ENCODE measurements at regions not wholly inside any gene's neighbourhood (a gene's known extent, or its start where the extent isn't known, plus 50 kb on each side); places are given as distances from the start of the nearest gene placed in this dataset.

DNA sequence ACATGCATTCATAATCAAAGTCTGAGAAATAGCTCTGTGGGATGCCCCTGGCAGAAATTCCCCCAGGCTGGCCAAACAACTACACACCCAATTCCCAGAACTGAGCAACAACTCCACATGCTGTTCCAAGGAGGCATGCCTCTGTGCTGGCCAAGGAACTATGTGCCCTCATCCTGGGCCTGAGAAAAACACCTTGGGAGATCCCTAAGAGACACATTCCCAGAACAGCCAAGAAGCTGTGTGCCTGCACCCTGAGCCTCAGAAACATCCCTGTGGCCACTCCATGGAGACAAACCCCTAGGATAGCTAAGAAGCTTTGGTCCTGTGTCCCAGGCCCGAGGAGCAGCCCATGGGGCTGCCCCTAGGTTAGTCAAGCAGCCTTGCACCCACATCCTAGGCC, 92.3 kb upstream of the MME start:
- intact Hi-C loops (cut with DNase I) = no loop called here
- Histone ChIP-seq H3K27ac (no peak overlapping the region), H3K4me3 (no peak overlapping the region), H3K36me3 (no peaks in the 10 kb centered on the region), H3K4me1 (ENCODE audit: insufficient read depth) (no peaks in the 10 kb centered on the region), H3K27me3 (no peaks in the 10 kb centered on the region), H3K9me3 (no peaks in the 10 kb centered on the region)
- no peak for DNase-seq
- TF ChIP-seq POLR2A (IDR thresholded peaks at IDR 0.05) (no peak), EP300 (IDR thresholded peaks at IDR 0.05) (no peak)
- TF ChIP-seq, protein P1, sequence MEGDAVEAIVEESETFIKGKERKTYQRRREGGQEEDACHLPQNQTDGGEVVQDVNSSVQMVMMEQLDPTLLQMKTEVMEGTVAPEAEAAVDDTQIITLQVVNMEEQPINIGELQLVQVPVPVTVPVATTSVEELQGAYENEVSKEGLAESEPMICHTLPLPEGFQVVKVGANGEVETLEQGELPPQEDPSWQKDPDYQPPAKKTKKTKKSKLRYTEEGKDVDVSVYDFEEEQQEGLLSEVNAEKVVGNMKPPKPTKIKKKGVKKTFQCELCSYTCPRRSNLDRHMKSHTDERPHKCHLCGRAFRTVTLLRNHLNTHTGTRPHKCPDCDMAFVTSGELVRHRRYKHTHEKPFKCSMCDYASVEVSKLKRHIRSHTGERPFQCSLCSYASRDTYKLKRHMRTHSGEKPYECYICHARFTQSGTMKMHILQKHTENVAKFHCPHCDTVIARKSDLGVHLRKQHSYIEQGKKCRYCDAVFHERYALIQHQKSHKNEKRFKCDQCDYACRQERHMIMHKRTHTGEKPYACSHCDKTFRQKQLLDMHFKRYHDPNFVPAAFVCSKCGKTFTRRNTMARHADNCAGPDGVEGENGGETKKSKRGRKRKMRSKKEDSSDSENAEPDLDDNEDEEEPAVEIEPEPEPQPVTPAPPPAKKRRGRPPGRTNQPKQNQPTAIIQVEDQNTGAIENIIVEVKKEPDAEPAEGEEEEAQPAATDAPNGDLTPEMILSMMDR (IDR thresholded peaks at IDR 0.05) = no peak
- 54 to 88% (median 73%) methylated on average over 1 of the region's 1 CpG for WGBS, 3 donors

DNA sequence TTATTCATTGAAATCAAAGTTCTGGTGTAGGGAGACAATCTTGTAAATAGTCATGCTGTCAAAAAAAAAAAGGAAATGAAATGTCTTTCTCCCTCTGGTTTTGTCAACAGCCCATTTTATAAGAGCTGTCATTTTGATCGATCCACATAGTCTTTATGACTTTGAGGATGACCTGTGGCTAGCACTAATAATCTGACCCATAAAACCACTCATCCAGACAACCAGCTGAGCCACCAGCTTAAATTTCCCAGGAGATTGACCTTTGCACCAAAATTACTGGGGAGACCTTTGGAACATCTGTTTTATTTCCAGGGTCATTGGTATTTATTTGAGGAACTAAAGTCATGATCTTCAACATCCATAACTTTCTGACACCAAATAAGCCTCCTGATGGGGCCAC, 98.5 kb upstream of the MME start:
- H3K4me1 ChIP-seq (ENCODE audit: insufficient read depth) = no peaks in the 10 kb centered on the region
- 18 to 31% (median 25%) methylated on average over 1 of the region's 1 CpG for WGBS, 3 donors

DNA sequence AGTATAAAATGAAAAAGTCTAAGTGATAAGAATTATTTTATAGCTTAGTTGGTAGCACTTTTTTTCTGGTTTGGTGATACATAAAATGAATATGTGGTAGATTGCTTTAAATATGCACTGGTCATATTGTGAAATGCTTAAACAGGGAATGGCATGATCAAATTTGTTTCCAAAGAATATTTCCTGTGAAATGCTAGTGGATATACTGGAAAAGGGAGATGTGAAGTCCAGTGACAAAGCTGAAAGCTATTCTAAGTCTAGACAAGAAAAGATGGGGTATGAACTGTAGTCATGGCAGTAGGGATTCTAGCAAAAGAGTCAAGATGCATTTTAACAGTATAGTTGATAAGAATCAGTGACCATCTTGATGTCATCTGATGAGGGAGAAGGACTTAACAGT, 98.9 kb upstream of the MME start:
- Histone ChIP-seq H3K27ac (no peak overlapping the region), H3K9me3 (no peaks in the 10 kb centered on the region), H3K4me1 (ENCODE audit: insufficient read depth) (no peaks in the 10 kb centered on the region), H3K36me3 (no peaks in the 10 kb centered on the region), H3K4me3 (no peak overlapping the region), H3K27me3 (no peaks in the 10 kb centered on the region)
- intact Hi-C loops (cut with DNase I) = no loop called here
- DNase-seq = no peak
- no peak for TF ChIP-seq POLR2A (IDR thresholded peaks at IDR 0.05)

More for the DNA sequence above, 98.5 kb upstream of the MME start:
- no peaks in the 10 kb centered on the region for H3K9me3 ChIP-seq
- intact Hi-C loops (cut with DNase I) = no loop called here
- DNase-seq = no peak
- H3K27ac ChIP-seq = no peak overlapping the region
- H3K36me3 ChIP-seq = no peaks in the 10 kb centered on the region
- H3K4me3 ChIP-seq = no peak overlapping the region
- no peak for TF ChIP-seq EP300 (IDR thresholded peaks at IDR 0.05)
- TF ChIP-seq, protein P1 (IDR thresholded peaks at IDR 0.05) = no peak
- TF ChIP-seq POLR2A (IDR thresholded peaks at IDR 0.05) = no peak
- H3K27me3 ChIP-seq = no peaks in the 10 kb centered on the region

DNA sequence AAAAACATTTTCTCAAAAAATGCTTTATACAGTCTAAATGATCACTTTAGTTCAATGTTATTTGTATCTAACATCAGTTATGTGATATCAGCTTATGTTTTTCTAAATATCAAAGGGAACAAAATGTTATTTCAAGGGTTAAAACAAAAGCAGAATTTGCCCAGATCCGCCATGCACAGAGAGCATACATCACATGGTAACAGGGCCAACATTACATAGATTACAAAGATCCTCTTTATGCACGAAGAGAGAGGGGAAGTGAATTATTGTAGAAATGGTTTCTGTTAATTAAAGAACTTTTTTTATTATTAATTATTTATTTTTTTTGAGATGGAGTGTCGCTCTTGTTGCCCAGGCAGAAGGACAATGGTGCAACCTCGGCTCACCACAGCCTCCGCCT, 100.8 kb upstream of the MME start:
- H3K27me3 ChIP-seq = no peaks in the 10 kb centered on the region
- no peaks in the 10 kb centered on the region for H3K36me3 ChIP-seq
- 87 to 89% (median 88%) methylated on average over 5 of the region's 5 CpGs for WGBS, 3 donors
- H3K4me3 ChIP-seq = no peak overlapping the region
- H3K4me1 ChIP-seq (ENCODE audit: insufficient read depth) = no peaks in the 10 kb centered on the region
- H3K9me3 ChIP-seq = no peaks in the 10 kb centered on the region
- no peak overlapping the region for H3K27ac ChIP-seq
- DNase-seq = no peak
- TF ChIP-seq EP300 (IDR thresholded peaks at IDR 0.05) = no peak
- TF ChIP-seq, protein P1 (IDR thresholded peaks at IDR 0.05) = no peak
- no peak for TF ChIP-seq POLR2A (IDR thresholded peaks at IDR 0.05)
- intact Hi-C loops (cut with DNase I) = no loop called here

DNA sequence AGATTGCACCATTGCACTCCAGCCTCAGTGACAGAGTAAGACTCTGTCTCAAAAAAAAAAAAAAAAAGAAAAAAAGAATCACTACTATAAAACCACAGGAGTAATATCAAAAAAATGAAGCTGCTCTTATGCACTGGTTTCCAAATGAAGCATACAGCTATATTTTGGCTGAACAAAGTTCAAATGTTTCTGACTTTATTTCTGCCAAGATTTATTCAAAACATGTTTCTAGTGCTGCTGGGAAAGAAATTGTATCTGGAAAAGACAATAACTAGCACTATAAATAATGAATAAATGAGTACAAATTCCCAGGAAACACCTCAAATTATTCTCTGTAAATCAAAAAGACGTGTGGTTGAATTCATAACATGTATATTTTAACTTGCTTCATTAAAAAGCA, 102.5 kb upstream of the MME start:
- H3K4me3 ChIP-seq = no peak overlapping the region
- H3K36me3 ChIP-seq = no peaks in the 10 kb centered on the region
- DNase-seq = no peak
- intact Hi-C loops (cut with DNase I) = no loop called here
- H3K9me3 ChIP-seq = no peaks in the 10 kb centered on the region
- TF ChIP-seq, protein P1 (IDR thresholded peaks at IDR 0.05) = no peak
- no peak for TF ChIP-seq EP300 (IDR thresholded peaks at IDR 0.05)
- no peak for TF ChIP-seq POLR2A (IDR thresholded peaks at IDR 0.05)
- WGBS, 3 donors = 11 to 22% (median 15%) methylated on average over 1 of the region's 1 CpG
- H3K4me1 ChIP-seq (ENCODE audit: insufficient read depth) = no peaks in the 10 kb centered on the region
- no peak overlapping the region for H3K27ac ChIP-seq
- no peaks in the 10 kb centered on the region for H3K27me3 ChIP-seq
